Embryonic facial prominence (tissue), 1 donor: ENCODE measurements at regions not wholly inside any gene's neighbourhood (a gene's known extent, or its start where the extent isn't known, plus 50 kb on each side); places are given as distances from the start of the nearest gene placed in this dataset.
"Not testable (repeated sequence)": the region's sequence is repeated elsewhere in the genome, so short reads cannot be mapped to it uniquely, and the experiment has no call there.

ENCODE experiments used
- DNase-seq: peaks from one replicate; pipeline ENCODE4 v3.0.0-alpha.2; 2016; ENCODE audit errors: extremely low spot score

DNA sequence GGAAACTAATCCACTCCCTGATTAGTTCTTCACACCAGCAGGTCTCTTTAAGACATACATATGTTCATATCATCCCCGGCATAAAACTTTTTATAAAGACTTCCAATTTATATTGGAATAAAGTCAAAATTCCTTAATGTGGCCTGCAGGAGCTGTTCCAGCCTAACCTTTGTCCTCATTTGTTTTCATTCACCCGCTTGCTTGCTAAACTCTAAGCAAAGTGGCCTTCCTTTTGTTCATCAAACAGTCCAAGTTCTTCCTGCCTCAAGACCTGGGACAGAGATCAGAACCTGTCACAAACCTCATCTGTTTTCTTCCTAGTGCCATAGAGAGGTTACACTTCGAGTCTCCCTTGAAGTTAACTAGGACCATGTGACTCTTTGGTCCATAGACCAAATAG lies 339.4 kb upstream of the ID2 start:
- no peak for DNase-seq

DNA sequence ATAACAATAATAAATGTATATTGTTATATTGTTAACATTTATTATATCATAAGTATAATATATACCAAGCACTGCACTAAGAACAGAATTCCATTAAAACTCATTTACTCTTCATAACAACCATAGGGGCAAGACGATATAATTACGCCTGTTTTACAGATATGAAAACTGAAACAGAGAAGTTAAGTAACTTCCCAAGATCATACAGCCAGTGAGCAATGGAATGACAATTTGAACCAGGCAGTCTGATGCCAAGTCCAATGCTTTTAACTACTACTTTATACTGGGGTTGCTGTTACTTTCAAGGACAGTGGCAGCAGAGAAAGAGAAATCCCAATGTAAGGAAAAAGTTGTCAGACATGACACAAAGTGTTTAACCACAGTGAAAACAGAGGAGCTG lies 338.8 kb upstream of the ID2 start:
- no peak for DNase-seq

- DNase-seq = no peak
Observed at GRCh38 chr2:8344144-8345097, 337.4 kb upstream of the ID2 start.

- DNase-seq = no peak
Observed at GRCh38 chr2:8345200-8345599, 336.7 kb upstream of the ID2 start.

- no peak for DNase-seq
Observed at GRCh38 chr2:8346208-8346607, 335.6 kb upstream of the ID2 start.

DNA sequence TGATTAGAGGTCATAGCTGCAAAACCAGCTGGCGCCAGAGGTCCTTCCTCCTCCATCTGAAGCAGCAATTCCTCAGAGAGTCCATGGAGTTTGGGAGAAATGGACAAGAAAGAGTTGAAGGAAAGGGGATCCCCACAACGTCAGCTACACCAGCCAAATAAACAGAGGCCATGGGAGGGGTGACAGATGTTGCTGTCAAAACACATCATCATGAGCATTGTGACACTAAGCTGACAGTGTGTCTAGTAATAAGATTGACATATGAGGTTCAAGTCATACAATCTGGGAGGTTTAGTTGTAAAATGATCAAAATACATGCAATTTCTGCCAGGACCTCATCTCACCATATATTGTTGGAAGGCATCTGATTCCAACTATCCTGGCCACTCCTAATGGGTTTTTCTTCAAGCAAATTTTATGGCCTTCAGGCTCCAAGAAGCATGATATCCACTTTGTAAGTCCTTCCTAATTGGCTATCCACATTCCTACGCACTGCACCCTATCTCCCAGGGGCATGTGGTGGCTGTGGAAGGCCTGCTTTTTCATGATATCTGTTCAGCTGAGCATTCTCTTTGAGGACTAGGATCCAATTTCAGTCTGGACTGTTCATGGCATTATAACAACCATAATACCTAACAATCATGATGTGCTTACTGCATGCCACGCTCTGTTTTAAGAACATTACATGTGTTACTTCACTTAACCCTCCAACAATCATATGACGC lies 335.0 kb upstream of the ID2 start:
- DNase-seq = no peak

- not testable (repeated sequence) for DNase-seq
Observed at GRCh38 chr2:8348911-8349310, 332.9 kb upstream of the ID2 start.

DNA sequence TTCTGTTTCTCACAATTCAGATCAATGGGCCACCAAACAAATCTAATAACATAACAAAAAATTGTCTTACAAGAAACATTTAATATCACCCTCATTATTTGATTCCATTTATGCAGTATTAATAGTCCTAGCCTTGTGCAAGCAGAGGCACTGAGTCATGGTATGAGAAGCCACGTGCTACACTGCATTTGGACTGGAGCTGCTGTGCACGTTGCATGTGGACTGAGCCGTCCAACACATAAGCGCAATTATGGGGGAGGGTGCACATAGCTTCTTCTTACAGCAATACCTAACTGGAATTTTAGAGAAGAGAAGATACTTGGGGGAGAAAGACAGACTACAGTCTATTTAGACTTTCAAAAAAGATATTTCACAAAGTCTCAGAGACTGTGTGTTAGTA lies 329.6 kb upstream of the ID2 start:
- DNase-seq = no peak

GRCh38 chr2:8352989-8353388 lies 328.9 kb upstream of the ID2 start:
- DNase-seq = no peak

DNA sequence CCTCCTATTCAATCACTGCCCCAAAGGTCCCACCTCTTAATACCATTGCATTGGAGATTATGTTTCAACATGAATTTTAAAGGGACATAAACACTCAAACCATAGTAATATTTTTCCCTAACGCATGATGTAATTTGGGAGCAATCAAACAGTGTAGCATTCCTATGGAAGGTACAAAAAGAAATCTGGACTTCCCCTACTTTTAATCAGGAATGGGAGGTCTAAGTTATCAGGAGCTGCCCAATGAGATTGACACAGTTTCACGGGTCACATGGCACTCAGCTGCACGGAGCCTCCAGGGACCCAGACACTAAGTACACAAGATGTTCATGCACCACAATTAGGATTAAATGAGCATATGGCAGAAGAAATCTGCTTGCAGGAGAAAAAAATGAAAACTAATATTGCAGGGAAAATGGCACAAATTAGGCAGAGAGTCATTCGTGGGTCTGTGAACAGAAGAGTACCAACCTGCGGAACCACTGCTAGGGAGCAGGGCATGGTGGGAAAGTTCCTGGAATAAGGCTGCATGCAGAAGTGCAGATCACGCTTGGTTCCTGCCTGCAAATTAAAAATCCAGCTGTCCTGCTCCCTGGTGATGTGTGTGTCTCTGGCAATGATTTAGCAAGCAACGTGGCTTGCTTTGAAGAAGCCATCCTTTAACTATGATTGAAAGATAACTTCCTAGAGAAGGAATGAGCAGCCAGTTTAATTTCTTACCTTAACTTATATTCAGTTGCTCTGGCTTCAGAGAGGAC lies 326.6 kb upstream of the ID2 start:
- DNase-seq = no peak

DNA sequence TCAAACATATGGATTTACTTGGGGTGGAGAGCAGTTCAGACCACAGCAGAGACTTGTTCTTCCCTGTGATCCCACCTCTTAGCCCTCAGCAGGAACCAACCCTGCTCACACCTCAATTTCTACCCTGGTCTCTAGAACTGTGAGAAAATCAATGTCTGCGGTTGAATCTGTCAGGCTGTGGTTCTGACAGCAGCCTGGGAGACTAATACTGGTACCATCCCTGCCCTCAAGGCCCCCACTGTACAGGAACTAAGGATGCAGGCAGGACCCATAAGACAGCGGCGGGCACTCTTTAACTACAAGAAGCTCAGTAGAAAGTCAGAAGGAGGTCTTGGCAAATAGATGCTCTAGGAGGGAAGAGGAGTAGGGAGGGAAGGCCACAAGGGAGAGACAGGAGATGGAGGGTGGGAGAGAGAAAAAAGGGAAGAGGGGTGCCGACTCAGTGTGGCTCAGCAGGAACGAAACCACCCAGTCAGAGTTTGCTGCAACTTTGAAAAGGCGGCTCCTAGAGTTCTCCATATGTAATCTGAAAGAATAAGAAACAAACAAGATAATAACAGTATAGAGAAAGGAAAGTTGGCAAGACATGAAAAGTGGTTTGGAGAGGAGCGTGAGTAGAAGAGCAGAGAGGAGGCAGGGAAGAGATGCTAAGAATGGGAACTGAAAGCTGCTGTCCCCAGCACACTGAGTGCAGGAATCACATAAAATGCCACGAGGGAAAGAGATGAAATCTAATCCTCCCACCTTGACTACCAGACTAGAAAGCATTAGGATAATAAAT lies 323.9 kb upstream of the ID2 start:
- DNase-seq = no peak

- DNase-seq = no peak
Observed at GRCh38 chr2:8361930-8362329, 319.9 kb upstream of the ID2 start.

DNA sequence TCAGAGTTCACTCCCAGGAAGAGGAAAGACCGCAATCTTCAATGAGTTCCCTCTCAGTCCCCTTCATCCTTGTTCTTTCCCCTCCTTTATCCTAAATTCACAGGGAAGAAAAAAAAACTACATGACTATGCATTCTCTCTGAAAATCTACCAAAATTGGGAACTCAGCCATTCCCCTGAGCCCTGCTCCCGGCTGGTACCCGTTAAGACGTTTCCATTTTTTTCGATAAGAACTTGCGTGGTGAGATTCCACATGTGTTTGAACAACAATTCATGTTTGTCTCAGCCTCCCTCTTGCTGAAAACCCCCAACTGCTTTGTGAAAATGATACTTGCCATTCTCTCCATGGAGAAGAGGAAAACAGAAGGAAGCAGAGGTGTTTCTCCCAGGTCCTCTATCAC lies 318.7 kb upstream of the ID2 start:
- DNase-seq = no peak

- no peak for DNase-seq
Observed at GRCh38 chr2:8364668-8365067, 317.2 kb upstream of the ID2 start.

GRCh38 chr2:8365331-8365910 lies 316.4 kb upstream of the ID2 start:
- DNase-seq = no peak

GRCh38 chr2:8367833-8368232 lies 314.0 kb upstream of the ID2 start:
- DNase-seq = no peak

DNA sequence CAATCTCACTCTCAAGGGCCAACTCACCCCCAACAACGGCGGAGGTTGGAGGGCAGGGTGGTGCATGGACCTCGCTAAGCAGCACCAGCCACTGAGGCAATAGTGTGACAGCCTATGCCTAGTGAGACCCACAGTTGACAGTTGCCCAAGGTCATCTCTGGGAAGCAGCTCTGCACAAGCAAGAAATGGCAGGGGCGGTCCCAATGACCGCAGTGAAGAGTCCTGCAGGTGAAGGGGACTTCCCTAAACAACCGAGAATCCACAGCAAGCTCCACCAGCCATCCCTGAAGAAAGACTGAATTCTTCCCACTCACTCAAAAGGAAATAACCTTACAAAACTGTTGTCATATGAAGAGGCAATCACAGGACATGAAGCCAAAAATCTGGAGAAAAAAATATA lies 313.4 kb upstream of the ID2 start:
- DNase-seq = no peak

DNA sequence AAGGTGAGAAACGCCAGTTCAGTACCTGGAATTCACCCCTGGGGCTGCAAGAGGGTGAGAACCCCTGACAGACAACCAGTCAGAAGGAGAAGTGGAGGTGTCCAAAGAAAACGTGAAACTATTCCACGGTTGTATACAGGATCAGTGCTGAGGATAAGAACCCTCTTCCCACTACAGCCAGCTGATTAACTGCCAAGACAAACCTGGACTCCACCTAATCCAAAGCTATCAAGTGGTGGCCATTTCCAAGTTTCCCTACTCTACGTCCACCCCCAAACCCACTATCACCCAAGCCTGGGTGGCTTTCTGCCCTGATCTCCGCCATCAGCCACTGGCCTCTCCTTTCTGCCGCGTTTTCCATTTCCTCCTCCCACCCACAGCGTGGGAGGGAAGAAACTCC lies 312.3 kb upstream of the ID2 start:
- DNase-seq = no peak

GRCh38 chr2:8370258-8370802 lies 311.5 kb upstream of the ID2 start:
- no peak for DNase-seq

DNA sequence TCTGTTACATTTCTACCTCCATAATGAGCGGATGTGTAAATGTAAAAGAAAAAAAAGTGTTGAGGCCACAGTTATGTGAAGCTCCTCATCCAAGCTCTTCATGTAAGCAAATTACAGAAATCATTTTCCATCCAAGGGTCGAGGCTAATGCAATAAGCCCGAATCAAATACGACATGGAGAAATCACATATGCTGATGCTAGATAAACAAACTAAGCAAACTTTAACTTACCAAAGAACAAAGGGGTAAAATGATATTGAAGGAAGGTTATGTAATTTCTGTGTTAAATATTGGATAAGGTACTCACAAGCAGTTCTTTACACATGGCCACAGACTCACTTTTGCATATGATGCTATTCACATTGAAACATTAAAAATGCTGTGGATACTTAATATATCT lies 310.2 kb upstream of the ID2 start:
- DNase-seq = no peak

- DNase-seq = no peak
Observed at GRCh38 chr2:8374782-8375181, 307.1 kb upstream of the ID2 start.
